ENCODE measurements at regions not wholly inside any gene's neighbourhood (a gene's known extent, or its start where the extent isn't known, plus 50 kb on each side); places are given as distances from the start of the nearest gene placed in this dataset.

DNA sequence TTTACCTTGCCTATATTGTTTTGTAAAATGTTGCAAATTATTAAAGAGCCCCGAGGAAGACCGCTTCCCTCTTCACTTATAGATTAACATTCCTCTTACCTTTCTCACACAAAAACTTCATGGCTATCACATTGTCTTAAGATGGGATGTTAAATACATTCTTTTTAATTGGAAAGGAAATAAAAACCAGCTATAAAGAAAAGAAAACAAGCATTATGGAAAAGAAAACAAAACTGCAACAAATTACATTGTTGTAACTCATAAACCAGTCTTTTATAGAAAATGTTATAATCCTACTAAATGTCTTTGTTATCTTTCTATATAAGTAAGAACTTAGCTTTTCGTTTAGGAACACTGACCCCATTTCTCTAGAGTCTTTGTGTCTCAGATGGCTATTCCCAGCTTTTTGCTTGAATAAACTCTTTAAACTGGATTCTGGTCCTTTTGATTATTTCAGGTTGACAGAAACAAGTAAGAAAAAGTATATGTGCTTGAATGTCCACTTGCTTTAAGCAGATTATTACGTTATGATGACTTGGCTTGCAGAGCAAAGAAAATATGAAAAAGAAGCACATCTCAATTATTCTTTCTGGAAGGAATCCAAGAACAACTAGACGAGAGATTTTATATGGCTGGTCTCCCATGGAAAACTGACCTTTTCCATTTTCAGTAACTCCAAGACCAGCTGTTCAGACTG, 128.2 kb downstream of the AKR1D1 start:
- TF ChIP-seq, protein P1, sequence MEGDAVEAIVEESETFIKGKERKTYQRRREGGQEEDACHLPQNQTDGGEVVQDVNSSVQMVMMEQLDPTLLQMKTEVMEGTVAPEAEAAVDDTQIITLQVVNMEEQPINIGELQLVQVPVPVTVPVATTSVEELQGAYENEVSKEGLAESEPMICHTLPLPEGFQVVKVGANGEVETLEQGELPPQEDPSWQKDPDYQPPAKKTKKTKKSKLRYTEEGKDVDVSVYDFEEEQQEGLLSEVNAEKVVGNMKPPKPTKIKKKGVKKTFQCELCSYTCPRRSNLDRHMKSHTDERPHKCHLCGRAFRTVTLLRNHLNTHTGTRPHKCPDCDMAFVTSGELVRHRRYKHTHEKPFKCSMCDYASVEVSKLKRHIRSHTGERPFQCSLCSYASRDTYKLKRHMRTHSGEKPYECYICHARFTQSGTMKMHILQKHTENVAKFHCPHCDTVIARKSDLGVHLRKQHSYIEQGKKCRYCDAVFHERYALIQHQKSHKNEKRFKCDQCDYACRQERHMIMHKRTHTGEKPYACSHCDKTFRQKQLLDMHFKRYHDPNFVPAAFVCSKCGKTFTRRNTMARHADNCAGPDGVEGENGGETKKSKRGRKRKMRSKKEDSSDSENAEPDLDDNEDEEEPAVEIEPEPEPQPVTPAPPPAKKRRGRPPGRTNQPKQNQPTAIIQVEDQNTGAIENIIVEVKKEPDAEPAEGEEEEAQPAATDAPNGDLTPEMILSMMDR (IDR thresholded peaks at IDR 0.05; ENCODE audit: insufficient read depth, low read length): no peak
- no peak for DNase-seq (ENCODE audit: low read depth)

DNA sequence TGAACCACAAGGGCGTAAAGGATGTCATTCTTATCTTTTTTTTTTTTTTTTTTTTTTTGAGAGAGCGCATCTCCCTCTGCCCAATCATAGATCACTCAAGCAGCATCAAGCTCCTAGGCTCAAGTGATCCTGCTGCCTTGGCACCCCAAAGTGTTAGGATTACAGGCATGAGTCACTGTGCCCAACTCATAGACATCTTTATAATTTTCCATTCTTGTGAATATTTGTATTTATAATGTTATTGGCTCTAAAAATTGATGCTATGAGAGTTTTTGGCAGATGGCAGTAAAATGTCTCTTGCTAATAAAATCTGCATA, 128.7 kb downstream of the AKR1D1 start:
- DNase-seq (ENCODE audit: low read depth): no peak
- no peak overlapping the region for H3K4me3 ChIP-seq (ENCODE audit: low read depth, low read length)
- TF ChIP-seq, protein P1 (IDR thresholded peaks at IDR 0.05; ENCODE audit: insufficient read depth, low read length): no peak

More for the DNA sequence above, 128.2 kb downstream of the AKR1D1 start:
- H3K4me3 ChIP-seq (ENCODE audit: low read depth, low read length): no peak overlapping the region

DNA sequence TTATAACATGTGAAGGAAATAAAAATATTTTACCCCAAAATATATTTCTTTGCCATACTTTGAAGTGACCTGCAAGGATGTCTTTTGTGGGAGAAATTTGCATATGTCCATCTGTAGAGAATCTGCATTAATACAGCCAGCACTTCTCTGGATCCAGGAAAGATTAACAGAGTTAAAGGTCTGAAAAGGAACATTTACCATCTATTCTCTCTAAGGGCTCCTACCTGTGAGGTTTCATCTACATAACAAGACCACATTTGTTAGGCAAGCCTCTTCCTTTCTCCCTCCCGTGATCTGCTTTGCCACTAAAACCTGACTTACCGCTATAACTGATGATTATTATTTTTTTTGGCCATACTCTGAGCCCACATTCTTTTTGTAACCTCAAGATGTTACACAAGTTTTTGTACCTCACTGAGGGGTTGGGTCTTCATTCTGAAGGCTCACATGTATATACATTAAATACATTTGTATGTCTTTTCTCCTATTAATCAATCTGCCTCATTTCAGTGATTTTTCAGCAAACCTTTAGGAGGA, 129.4 kb downstream of the AKR1D1 start:
- TF ChIP-seq, protein P1 (IDR thresholded peaks at IDR 0.05; ENCODE audit: insufficient read depth, low read length): no peak
- DNase-seq (ENCODE audit: low read depth): no peak
- no peak overlapping the region for H3K4me3 ChIP-seq (ENCODE audit: low read depth, low read length)

GRCh38 chr7:138207555-138207971, 131.3 kb downstream of the AKR1D1 start:
- DNase-seq (ENCODE audit: low read depth): no peak
- TF ChIP-seq, protein P1 (IDR thresholded peaks at IDR 0.05; ENCODE audit: insufficient read depth, low read length): no peak

GRCh38 chr7:138208142-138208570, 131.9 kb downstream of the AKR1D1 start:
- no peak for DNase-seq (ENCODE audit: low read depth)
- TF ChIP-seq, protein P1 (IDR thresholded peaks at IDR 0.05; ENCODE audit: insufficient read depth, low read length): no peak
- H3K4me3 ChIP-seq (ENCODE audit: low read depth, low read length): no peak overlapping the region

More at GRCh38 chr7:138207555-138207971, 131.3 kb downstream of the AKR1D1 start:
- H3K4me3 ChIP-seq (ENCODE audit: low read depth, low read length): no peak overlapping the region

DNA sequence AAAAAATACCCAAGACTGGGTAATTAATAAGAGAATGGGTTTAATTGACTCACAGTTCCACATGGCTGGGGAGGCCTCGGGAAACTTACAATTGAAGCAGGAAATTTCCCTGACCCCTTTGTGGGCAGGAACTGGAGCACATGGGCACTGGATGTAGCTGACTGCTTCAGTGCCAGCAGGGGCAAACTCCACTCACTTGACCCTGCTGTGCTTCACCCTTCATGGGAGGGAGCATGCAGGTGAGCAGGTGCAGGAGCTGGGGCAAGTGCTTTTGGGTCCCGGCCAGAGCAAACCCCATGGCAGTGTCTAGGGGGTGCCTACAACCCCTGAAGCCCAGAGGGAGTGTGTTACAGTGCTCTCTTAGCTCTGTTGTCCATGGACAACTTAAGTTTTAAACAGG, 132.6 kb downstream of the AKR1D1 start:
- DNase-seq (ENCODE audit: low read depth): no peak
- TF ChIP-seq, protein P1 (IDR thresholded peaks at IDR 0.05; ENCODE audit: insufficient read depth, low read length): no peak
- no peak overlapping the region for H3K4me3 ChIP-seq (ENCODE audit: low read depth, low read length)
